ENCODE measurements at regions not wholly inside any gene's neighbourhood (a gene's known extent, or its start where the extent isn't known, plus 50 kb on each side); places are given as distances from the start of the nearest gene placed in this dataset.

DNA sequence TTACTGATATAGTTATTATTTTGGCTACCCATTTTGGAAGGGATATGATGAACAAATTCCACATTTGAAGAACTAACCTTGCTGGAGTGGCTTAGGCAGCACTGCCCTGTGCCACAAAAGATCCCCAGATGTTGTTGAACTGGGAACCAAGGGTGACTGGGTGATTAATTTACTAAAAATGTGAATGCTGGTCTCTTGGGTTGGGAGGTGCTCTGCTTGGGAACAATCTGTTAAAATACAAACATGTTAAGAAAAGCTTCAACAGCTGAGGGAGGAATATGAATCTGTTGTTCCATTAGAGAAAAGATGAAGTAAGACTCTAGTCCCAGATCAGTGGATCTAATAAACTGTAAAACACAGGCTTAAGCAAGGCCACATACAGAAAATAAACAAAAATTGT is 1860.1 kb downstream of the SUCLG1 start:
- DNase-seq (no peak), ATAC-seq (ENCODE audit: insufficient read depth, low FRiP score) (no peak)
- H3K9ac ChIP-seq (ENCODE audit: insufficient read depth in 1 of 2, low read length in 2 of 2), result no peak overlapping the region
- no peaks in the 10 kb centered on the region for H3K27me3 ChIP-seq (ENCODE audit: control insufficient read depth in 3 of 3, insufficient read depth in 3 of 3, low read length in 2 of 3)
- H3K27ac ChIP-seq (ENCODE audit: low read depth in 1 of 2, low read length in 1 of 2), result no peak overlapping the region
- no peaks in the 10 kb centered on the region for H3K36me3 ChIP-seq (ENCODE audit: control insufficient read depth in 4 of 4, insufficient read depth in 4 of 4, low read length in 4 of 4)
- peaks cover 0 to 6% (median 2%) of the 10 kb centered on the region in 4 donors for H3K9me3 ChIP-seq (ENCODE audit: control insufficient read depth in 4 of 4, insufficient read depth in 3 of 4, low read length in 3 of 4)
- no peaks in the 10 kb centered on the region for H3K4me1 ChIP-seq (ENCODE audit: control insufficient read depth in 5 of 5, insufficient read depth in 5 of 5, low read length in 5 of 5)
- TF ChIP-seq, protein P1, sequence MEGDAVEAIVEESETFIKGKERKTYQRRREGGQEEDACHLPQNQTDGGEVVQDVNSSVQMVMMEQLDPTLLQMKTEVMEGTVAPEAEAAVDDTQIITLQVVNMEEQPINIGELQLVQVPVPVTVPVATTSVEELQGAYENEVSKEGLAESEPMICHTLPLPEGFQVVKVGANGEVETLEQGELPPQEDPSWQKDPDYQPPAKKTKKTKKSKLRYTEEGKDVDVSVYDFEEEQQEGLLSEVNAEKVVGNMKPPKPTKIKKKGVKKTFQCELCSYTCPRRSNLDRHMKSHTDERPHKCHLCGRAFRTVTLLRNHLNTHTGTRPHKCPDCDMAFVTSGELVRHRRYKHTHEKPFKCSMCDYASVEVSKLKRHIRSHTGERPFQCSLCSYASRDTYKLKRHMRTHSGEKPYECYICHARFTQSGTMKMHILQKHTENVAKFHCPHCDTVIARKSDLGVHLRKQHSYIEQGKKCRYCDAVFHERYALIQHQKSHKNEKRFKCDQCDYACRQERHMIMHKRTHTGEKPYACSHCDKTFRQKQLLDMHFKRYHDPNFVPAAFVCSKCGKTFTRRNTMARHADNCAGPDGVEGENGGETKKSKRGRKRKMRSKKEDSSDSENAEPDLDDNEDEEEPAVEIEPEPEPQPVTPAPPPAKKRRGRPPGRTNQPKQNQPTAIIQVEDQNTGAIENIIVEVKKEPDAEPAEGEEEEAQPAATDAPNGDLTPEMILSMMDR (IDR thresholded peaks at IDR 0.05; ENCODE audit: control extremely low read depth, extremely low read depth), result no peak
- H3K4me3 ChIP-seq, result no peak overlapping the region

DNA sequence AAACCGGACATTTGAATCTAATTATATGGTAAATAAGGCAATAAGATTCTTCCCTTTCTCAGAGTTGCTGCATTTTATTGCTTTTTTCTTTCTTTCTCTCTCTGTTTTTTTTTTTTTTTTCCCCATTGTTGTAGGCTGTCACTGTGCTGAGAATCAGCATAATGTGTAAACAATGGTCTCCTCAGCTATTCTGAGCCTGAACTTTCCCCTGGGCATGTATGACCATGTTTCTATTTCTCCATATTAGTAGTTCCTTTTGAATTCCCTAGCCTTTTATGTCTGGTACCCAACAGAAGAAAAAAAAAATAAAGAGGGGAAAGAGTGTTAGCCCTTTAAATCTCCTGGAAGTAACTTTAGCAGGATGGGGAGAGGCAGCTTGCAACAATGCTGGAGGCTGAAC is 1862.5 kb downstream of the SUCLG1 start:
- no peak for ATAC-seq (ENCODE audit: insufficient read depth, low FRiP score)
- no peak overlapping the region for H3K4me3 ChIP-seq
- no peaks in the 10 kb centered on the region for H3K36me3 ChIP-seq (ENCODE audit: control insufficient read depth in 4 of 4, insufficient read depth in 4 of 4, low read length in 4 of 4)
- no peak overlapping the region for H3K9ac ChIP-seq (ENCODE audit: insufficient read depth in 1 of 2, low read length in 2 of 2)
- H3K4me1 ChIP-seq (ENCODE audit: control insufficient read depth in 5 of 5, insufficient read depth in 5 of 5, low read length in 5 of 5), result no peaks in the 10 kb centered on the region
- TF ChIP-seq, protein P1 (IDR thresholded peaks at IDR 0.05; ENCODE audit: control extremely low read depth, extremely low read depth), result no peak
- DNase-seq, result no peak
- peaks cover 0 to 6% (median 2%) of the 10 kb centered on the region in 4 donors for H3K9me3 ChIP-seq (ENCODE audit: control insufficient read depth in 4 of 4, insufficient read depth in 3 of 4, low read length in 3 of 4)
- no peak overlapping the region for H3K27ac ChIP-seq (ENCODE audit: low read depth in 1 of 2, low read length in 1 of 2)
- 82 to 93% methylated on average over 1 of the region's 1 CpG for WGBS, 2 donors
- no peaks in the 10 kb centered on the region for H3K27me3 ChIP-seq (ENCODE audit: control insufficient read depth in 3 of 3, insufficient read depth in 3 of 3, low read length in 2 of 3)

DNA sequence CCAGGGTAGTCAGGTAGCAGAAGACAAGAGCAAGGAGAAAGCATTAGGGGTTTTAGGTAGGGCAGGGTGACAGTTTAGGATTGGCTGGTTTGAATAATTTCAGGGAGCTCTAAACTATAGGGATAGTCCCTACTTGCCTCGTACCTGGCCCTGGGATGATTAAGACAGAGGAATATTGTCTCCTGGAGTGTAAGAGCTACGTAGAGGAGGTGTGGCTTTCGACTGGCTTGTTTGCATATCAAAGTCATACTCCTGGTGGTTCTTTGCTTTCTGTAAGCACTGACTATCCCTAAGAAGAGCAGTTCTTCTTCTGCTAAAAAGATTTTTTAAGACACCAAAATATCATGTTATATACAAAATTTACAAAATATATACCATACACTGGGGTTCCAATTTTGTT is 1867.4 kb downstream of the SUCLG1 start:
- Histone ChIP-seq H3K9ac (ENCODE audit: insufficient read depth in 1 of 2, low read length in 2 of 2) (no peak overlapping the region), H3K27ac (ENCODE audit: low read depth in 1 of 2, low read length in 1 of 2) (no peak overlapping the region), H3K4me3 (no peak overlapping the region), H3K36me3 (ENCODE audit: control insufficient read depth in 4 of 4, insufficient read depth in 4 of 4, low read length in 4 of 4) (no peaks in the 10 kb centered on the region), H3K9me3 (ENCODE audit: control insufficient read depth in 4 of 4, insufficient read depth in 3 of 4, low read length in 3 of 4) (peaks cover 0 to 6% (median under 1%) of the 10 kb centered on the region in 4 donors), H3K27me3 (ENCODE audit: control insufficient read depth in 3 of 3, insufficient read depth in 3 of 3, low read length in 2 of 3) (no peaks in the 10 kb centered on the region), H3K4me1 (ENCODE audit: control insufficient read depth in 5 of 5, insufficient read depth in 5 of 5, low read length in 5 of 5) (no peaks in the 10 kb centered on the region)
- DNase-seq (no peak), ATAC-seq (ENCODE audit: insufficient read depth, low FRiP score) (no peak)
- TF ChIP-seq, protein P1 (IDR thresholded peaks at IDR 0.05; ENCODE audit: control extremely low read depth, extremely low read depth), result no peak
- 73 to 75% methylated on average over 3 of the region's 3 CpGs for WGBS, 2 donors

DNA sequence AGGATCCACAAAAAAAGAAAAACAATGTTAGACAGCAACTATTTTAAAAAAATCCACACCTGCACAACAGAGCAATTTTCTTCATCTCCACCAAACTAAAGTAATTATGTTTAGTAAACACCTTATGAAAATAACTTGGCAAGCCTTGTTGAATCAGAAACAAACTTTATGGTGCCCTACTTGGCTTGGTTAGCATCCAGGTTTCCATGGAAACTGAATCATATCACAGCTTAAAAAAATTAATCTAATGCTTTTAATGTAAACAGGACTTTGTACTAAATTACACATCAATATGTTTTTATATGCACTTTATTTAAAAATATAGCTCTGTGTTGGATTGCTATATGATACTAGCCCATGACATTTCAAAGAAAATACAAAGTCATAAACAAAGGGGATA is 1882.4 kb downstream of the SUCLG1 start:
- DNase-seq, result peak in 2 of 3 donors; percentile 53 to 69
- H3K4me3 ChIP-seq, result no peak overlapping the region
- no peak for ATAC-seq (ENCODE audit: insufficient read depth, low FRiP score)
- TF ChIP-seq, protein P1 (IDR thresholded peaks at IDR 0.05; ENCODE audit: control extremely low read depth, extremely low read depth), result no peak
- no peak overlapping the region for H3K27ac ChIP-seq (ENCODE audit: low read depth in 1 of 2, low read length in 1 of 2)
- H3K9ac ChIP-seq (ENCODE audit: insufficient read depth in 1 of 2, low read length in 2 of 2), result no peak overlapping the region
- peaks cover 0 to 3% (median 0%) of the 10 kb centered on the region in 5 donors for H3K4me1 ChIP-seq (ENCODE audit: control insufficient read depth in 5 of 5, insufficient read depth in 5 of 5, low read length in 5 of 5)
- H3K27me3 ChIP-seq (ENCODE audit: control insufficient read depth in 3 of 3, insufficient read depth in 3 of 3, low read length in 2 of 3), result no peaks in the 10 kb centered on the region
- H3K9me3 ChIP-seq (ENCODE audit: control insufficient read depth in 4 of 4, insufficient read depth in 3 of 4, low read length in 3 of 4), result peaks cover 0 to 4% (median 0%) of the 10 kb centered on the region in 4 donors
- H3K36me3 ChIP-seq (ENCODE audit: control insufficient read depth in 4 of 4, insufficient read depth in 4 of 4, low read length in 4 of 4), result no peaks in the 10 kb centered on the region
